Gastroesophageal sphincter (tissue), 3 donors: ENCODE measurements at regions not wholly inside any gene's neighbourhood (a gene's known extent, or its start where the extent isn't known, plus 50 kb on each side); places are given as distances from the start of the nearest gene placed in this dataset.

Source experiments
- CTCF ChIP-seq, 4 experiments: fragments of 200-600 bp in 2 of 4; fragments of 450-650 bp in 2 of 4; sonication (generic) in 1 of 4; IDR thresholded peaks; one replicate each; pipeline ENCODE4 v1.5.1; 2017 to 2019; ENCODE audit warnings: antibody characterized with exemption in 4 of 4, mild to moderate bottlenecking in 2 of 4, moderate library complexity in 2 of 4
- POLR2A ChIP-seq, 2 donors: fragments of 450-650 bp; IDR thresholded peaks; one replicate each; pipeline ENCODE4 v1.6.1; 2017; ENCODE audit warnings: antibody characterized with exemption in 2 of 2, mild to moderate bottlenecking in 2 of 2, moderate library complexity in 1 of 2
- POLR2AphosphoS5 ChIP-seq: sonication (generic); formaldehyde crosslinking; IDR thresholded peaks from one replicate; pipeline ENCODE4 v1.6.1; 2017; ENCODE audit warnings: antibody characterized with exemption

GRCh38 chr3:177676947-177677587 lies 479.8 kb upstream of the TBL1XR1 start:
- no peak for TF ChIP-seq CTCF (IDR thresholded peaks at IDR 0.05)
- no peak for TF ChIP-seq POLR2AphosphoS5
- TF ChIP-seq POLR2A (IDR thresholded peaks at IDR 0.05) = no peak
